SU-DHL-6 (cell line): ENCODE measurements at regions not wholly inside any gene's neighbourhood (a gene's known extent, or its start where the extent isn't known, plus 50 kb on each side); places are given as distances from the start of the nearest gene placed in this dataset.

Experiments
- EZH2phosphoT487 ChIP-seq: fragments of 200-600 bp; sonication (generic), shearing (Covaris generic); conservative IDR thresholded peaks from 2 replicates; pipeline ENCODE4 v1.6.1; 2018; ENCODE audit warnings: mild to moderate bottlenecking, antibody characterized with exemption, low read length, moderate library complexity, mixed read lengths
- TF ChIP-seq, protein P1 (sequence below): fragments of 200-600 bp; sonication (generic); IDR thresholded peaks from one replicate; pipeline ENCODE4 v1.5.1; 2017; ENCODE audit warnings: antibody characterized with exemption, mild to moderate bottlenecking, low read length, moderate library complexity; ENCODE audit not compliant: insufficient read depth, poor library complexity, severe bottlenecking

GRCh38 chr1:234928642-234929041, 200.0 kb downstream of the TOMM20 start:
- TF ChIP-seq, protein P1, sequence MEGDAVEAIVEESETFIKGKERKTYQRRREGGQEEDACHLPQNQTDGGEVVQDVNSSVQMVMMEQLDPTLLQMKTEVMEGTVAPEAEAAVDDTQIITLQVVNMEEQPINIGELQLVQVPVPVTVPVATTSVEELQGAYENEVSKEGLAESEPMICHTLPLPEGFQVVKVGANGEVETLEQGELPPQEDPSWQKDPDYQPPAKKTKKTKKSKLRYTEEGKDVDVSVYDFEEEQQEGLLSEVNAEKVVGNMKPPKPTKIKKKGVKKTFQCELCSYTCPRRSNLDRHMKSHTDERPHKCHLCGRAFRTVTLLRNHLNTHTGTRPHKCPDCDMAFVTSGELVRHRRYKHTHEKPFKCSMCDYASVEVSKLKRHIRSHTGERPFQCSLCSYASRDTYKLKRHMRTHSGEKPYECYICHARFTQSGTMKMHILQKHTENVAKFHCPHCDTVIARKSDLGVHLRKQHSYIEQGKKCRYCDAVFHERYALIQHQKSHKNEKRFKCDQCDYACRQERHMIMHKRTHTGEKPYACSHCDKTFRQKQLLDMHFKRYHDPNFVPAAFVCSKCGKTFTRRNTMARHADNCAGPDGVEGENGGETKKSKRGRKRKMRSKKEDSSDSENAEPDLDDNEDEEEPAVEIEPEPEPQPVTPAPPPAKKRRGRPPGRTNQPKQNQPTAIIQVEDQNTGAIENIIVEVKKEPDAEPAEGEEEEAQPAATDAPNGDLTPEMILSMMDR = no peak
- no peak for TF ChIP-seq EZH2phosphoT487
